Ovary (tissue), 3 donors: ENCODE measurements at regions not wholly inside any gene's neighbourhood (a gene's known extent, or its start where the extent isn't known, plus 50 kb on each side); places are given as distances from the start of the nearest gene placed in this dataset.

Experiments
- EP300 ChIP-seq: sonication (generic); formaldehyde crosslinking; IDR thresholded peaks from one replicate; pipeline ENCODE4 v1.6.1; 2017; ENCODE audit warnings: antibody characterized with exemption
- TF ChIP-seq, protein P1 (sequence below), 3 donors: fragments of 450-650 bp in 2 of 3; fragments of 200-600 bp in 1 of 3; IDR thresholded peaks; one replicate each; pipeline versions ENCODE4 v1.5.1 to v1.8.0; 2016 to 2022; ENCODE audit warnings: antibody characterized with exemption in 3 of 3, mild to moderate bottlenecking in 1 of 3
- donor health status: DM: no; HTN: no; CAD: no.

DNA sequence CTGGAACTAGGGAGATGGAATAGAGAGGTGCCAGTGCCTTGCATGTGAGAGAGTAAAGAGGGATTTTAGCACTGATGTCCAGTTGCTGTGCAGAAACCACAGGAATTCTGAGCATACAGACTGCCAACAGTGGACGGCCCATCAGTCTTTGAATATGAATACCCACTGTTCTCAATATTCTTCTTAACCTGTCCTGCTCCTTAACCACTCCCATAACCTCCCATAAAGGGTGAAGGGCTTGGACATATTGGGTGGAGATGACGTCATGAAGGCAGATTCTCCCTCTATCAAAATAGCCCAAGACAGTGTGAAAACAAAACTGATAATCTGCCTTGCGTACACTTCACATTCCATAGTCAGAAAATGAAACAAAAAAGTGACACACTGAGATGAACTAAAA lies 1313.7 kb upstream of the PABPC4L start:
- TF ChIP-seq, protein P1, sequence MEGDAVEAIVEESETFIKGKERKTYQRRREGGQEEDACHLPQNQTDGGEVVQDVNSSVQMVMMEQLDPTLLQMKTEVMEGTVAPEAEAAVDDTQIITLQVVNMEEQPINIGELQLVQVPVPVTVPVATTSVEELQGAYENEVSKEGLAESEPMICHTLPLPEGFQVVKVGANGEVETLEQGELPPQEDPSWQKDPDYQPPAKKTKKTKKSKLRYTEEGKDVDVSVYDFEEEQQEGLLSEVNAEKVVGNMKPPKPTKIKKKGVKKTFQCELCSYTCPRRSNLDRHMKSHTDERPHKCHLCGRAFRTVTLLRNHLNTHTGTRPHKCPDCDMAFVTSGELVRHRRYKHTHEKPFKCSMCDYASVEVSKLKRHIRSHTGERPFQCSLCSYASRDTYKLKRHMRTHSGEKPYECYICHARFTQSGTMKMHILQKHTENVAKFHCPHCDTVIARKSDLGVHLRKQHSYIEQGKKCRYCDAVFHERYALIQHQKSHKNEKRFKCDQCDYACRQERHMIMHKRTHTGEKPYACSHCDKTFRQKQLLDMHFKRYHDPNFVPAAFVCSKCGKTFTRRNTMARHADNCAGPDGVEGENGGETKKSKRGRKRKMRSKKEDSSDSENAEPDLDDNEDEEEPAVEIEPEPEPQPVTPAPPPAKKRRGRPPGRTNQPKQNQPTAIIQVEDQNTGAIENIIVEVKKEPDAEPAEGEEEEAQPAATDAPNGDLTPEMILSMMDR (IDR thresholded peaks at IDR 0.05): no peak
- no peak for TF ChIP-seq EP300
